ENCODE measurements at regions not wholly inside any gene's neighbourhood (a gene's known extent, or its start where the extent isn't known, plus 50 kb on each side); places are given as distances from the start of the nearest gene placed in this dataset.

GRCh38 chr13:88107570-88107969, 436.4 kb downstream of the SLITRK5 start:
- TF ChIP-seq EP300 (IDR thresholded peaks at IDR 0.05) (no peak), CTCF (IDR thresholded peaks at IDR 0.05) (no peak), POLR2AphosphoS5 (IDR thresholded peaks at IDR 0.05) (no peak), POLR2A (IDR thresholded peaks at IDR 0.05) (no peak)
- H3K9me3 ChIP-seq = no peaks in the 10 kb centered on the region
- no peaks in the 10 kb centered on the region for H3K4me1 ChIP-seq
- no peak for ATAC-seq
- WGBS, 2 donors (ENCODE audit: low coverage in 1 of 2) = 67 to 70% methylated on average over 4 to 6 of the region's 6 CpGs
- H3K27me3 ChIP-seq = no peaks in the 10 kb centered on the region
- no peaks in the 10 kb centered on the region for H3K36me3 ChIP-seq
- H3K27ac ChIP-seq = no peak overlapping the region
- H3K4me3 ChIP-seq = no peak overlapping the region

- TF ChIP-seq POLR2AphosphoS5 (IDR thresholded peaks at IDR 0.05) = no peak
- TF ChIP-seq CTCF (IDR thresholded peaks at IDR 0.05) = no peak
- TF ChIP-seq EP300 (IDR thresholded peaks at IDR 0.05) = no peak
- TF ChIP-seq POLR2A (IDR thresholded peaks at IDR 0.05) = no peak
- ATAC-seq = no peak
- Histone ChIP-seq H3K9me3 (no peaks in the 10 kb centered on the region), H3K36me3 (no peaks in the 10 kb centered on the region), H3K4me1 (no peaks in the 10 kb centered on the region), H3K27ac (no peak overlapping the region), H3K27me3 (no peaks in the 10 kb centered on the region), H3K4me3 (no peak overlapping the region)
- 41 to 78% methylated on average over 1 to 3 of the region's 3 CpGs for WGBS, 2 donors (ENCODE audit: low coverage in 1 of 2)
Measured at GRCh38 chr13:88112526-88112925, 441.4 kb downstream of the SLITRK5 start.

GRCh38 chr13:88115976-88116375, 444.8 kb downstream of the SLITRK5 start:
- Histone ChIP-seq H3K9me3 (no peaks in the 10 kb centered on the region), H3K4me3 (no peak overlapping the region), H3K27ac (no peak overlapping the region), H3K4me1 (no peaks in the 10 kb centered on the region), H3K27me3 (no peaks in the 10 kb centered on the region), H3K36me3 (no peaks in the 10 kb centered on the region)
- TF ChIP-seq POLR2A (IDR thresholded peaks at IDR 0.05) = no peak
- no peak for TF ChIP-seq POLR2AphosphoS5 (IDR thresholded peaks at IDR 0.05)
- no peak for TF ChIP-seq CTCF (IDR thresholded peaks at IDR 0.05)
- no peak for TF ChIP-seq EP300 (IDR thresholded peaks at IDR 0.05)
- ATAC-seq = no peak
- 26 to 47% methylated on average over 2 of the region's 2 CpGs for WGBS, 2 donors (ENCODE audit: low coverage in 1 of 2)

- no peaks in the 10 kb centered on the region for H3K36me3 ChIP-seq
- H3K4me3 ChIP-seq = no peak overlapping the region
- no peaks in the 10 kb centered on the region for H3K27me3 ChIP-seq
- TF ChIP-seq CTCF (IDR thresholded peaks at IDR 0.05) (no peak), POLR2A (IDR thresholded peaks at IDR 0.05) (no peak), POLR2AphosphoS5 (IDR thresholded peaks at IDR 0.05) (no peak), EP300 (IDR thresholded peaks at IDR 0.05) (no peak)
- H3K4me1 ChIP-seq = no peaks in the 10 kb centered on the region
- ATAC-seq = no peak
- H3K27ac ChIP-seq = no peak overlapping the region
- H3K9me3 ChIP-seq = no peaks in the 10 kb centered on the region
- 90 to 91% methylated on average over 3 of the region's 3 CpGs for WGBS, 2 donors (ENCODE audit: low coverage in 1 of 2)
Measured at GRCh38 chr13:88118952-88119351, 447.8 kb downstream of the SLITRK5 start.

- TF ChIP-seq POLR2A (IDR thresholded peaks at IDR 0.05) (no peak), POLR2AphosphoS5 (IDR thresholded peaks at IDR 0.05) (no peak), EP300 (IDR thresholded peaks at IDR 0.05) (no peak), CTCF (IDR thresholded peaks at IDR 0.05) (no peak)
- no peaks in the 10 kb centered on the region for H3K36me3 ChIP-seq
- ATAC-seq = no peak
- no peak overlapping the region for H3K4me3 ChIP-seq
- H3K27ac ChIP-seq = no peak overlapping the region
- no peaks in the 10 kb centered on the region for H3K4me1 ChIP-seq
- no peaks in the 10 kb centered on the region for H3K27me3 ChIP-seq
- H3K9me3 ChIP-seq = no peaks in the 10 kb centered on the region
Measured at GRCh38 chr13:88124142-88124541, 453.0 kb downstream of the SLITRK5 start.

Data from gastroesophageal sphincter (tissue), 4 donors.